Hematopoietic multipotent progenitor cell treated with erythropoietin and hydrocortisone succinate and interleukin-3 and kit ligand, for 4 days (in vitro differentiated cells): ENCODE measurements at regions not wholly inside any gene's neighbourhood (a gene's known extent, or its start where the extent isn't known, plus 50 kb on each side); places are given as distances from the start of the nearest gene placed in this dataset.

Source experiments
- DNase-seq: peaks from one replicate; pipeline ENCODE4 v3.0.0-alpha.2; 2015

DNA sequence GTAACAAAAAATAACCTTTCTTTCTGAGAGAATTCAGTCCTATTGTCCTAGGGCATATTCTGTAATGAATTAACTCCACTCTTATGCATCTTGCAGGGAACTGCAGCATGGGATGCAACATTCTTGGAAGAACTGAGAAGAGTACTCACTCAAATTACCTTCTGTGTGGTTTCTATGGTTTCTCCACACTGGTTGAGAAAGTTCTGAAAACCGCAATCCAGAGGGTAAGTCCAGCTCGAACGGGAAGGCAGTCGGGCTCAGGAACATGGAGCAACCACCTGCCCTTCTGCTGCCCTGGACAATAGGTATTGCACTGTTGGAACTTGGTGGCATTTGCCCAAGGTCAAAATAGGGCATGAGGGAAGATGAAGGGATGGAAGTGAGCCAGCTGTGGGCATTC lies 59.6 kb upstream of the CDK13 start:
- no peak for DNase-seq

GRCh38 chr7:39891894-39892293 lies 58.2 kb upstream of the CDK13 start:
- no peak for DNase-seq

DNA sequence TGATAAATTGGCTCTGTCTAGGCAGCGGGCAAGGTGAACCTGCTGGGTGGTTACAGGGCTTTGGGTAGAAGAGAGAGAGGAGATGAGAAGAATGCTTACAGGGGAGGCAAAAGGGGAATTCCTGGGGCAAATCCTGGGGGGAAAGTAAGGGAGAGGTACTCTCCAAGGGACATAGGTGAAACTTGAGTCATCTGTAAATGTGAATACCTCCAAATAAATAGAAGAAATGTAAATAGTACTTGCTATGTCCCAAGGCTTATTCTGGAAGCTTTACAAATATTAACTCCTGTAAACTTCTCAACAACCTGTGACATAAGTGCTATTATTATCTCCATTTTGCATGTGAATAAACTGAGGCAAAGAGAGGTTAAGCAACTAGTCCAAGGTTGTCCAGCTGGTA lies 57.7 kb upstream of the CDK13 start:
- DNase-seq: no peak

- DNase-seq: no peak
Observed at GRCh38 chr7:39894904-39895303, 55.2 kb upstream of the CDK13 start.

GRCh38 chr7:39896840-39897239 lies 53.2 kb upstream of the CDK13 start:
- no peak for DNase-seq

- DNase-seq: no peak
Observed at GRCh38 chr7:39898867-39899266, 51.2 kb upstream of the CDK13 start.
